Mesendoderm (in vitro differentiated cells): ENCODE measurements at regions not wholly inside any gene's neighbourhood (a gene's known extent, or its start where the extent isn't known, plus 50 kb on each side); places are given as distances from the start of the nearest gene placed in this dataset.
"Not testable (repeated sequence)": the region's sequence is repeated elsewhere in the genome, so short reads cannot be mapped to it uniquely, and the experiment has no call there.

Source experiments
- DNase-seq: peaks from one replicate; pipeline ENCODE4 v3.0.0; 2013
- H2AK5ac ChIP-seq: 2 replicates; pipeline ENCODE4 v1.6.1; 2013; ENCODE audit warnings: low read length, inconsistent platforms
- H2BK120ac ChIP-seq: 2 replicates; pipeline ENCODE4 v1.6.1; 2013; ENCODE audit warnings: low read depth, mild to moderate bottlenecking, low read length, moderate library complexity, mixed read lengths
- H2BK15ac ChIP-seq: replicated peaks from 2 replicates; pipeline ENCODE4 v1.6.1; 2013; ENCODE audit warnings: low read depth, mild to moderate bottlenecking, moderate library complexity
- H2BK5ac ChIP-seq: 2 replicates; pipeline ENCODE4 v1.6.1; 2013; ENCODE audit warnings: low read length, inconsistent platforms
- H3K18ac ChIP-seq: 2 replicates; pipeline ENCODE4 v1.6.1; 2013; ENCODE audit warnings: mild to moderate bottlenecking, low read length, mixed read lengths
- H3K23ac ChIP-seq: one replicate; pipeline ENCODE4 v1.6.1; 2013; ENCODE audit warnings: low read length
- H3K27ac ChIP-seq: 2 replicates; pipeline ENCODE4 v1.5.1; 2013; ENCODE audit warnings: low read depth, mild to moderate bottlenecking, inconsistent platforms, low read length, moderate library complexity
- H3K27me3 ChIP-seq: 2 replicates; pipeline ENCODE4 v1.6.1; 2013; ENCODE audit warnings: low read length, control low read depth, mild to moderate bottlenecking, inconsistent platforms; ENCODE audit not compliant: insufficient read depth, poor library complexity
- H3K36me3 ChIP-seq: 2 replicates; pipeline ENCODE4 v1.6.1; 2013; ENCODE audit warnings: low read length, inconsistent platforms; ENCODE audit not compliant: control insufficient read depth, insufficient read depth
- H3K4ac ChIP-seq: one replicate; pipeline ENCODE4 v1.6.1; 2013; ENCODE audit warnings: low read depth, mild to moderate bottlenecking, low read length, moderate library complexity
- H3K4me1 ChIP-seq: 2 replicates; pipeline ENCODE4 v1.6.1; 2013; ENCODE audit warnings: low read depth, low read length, inconsistent platforms; ENCODE audit not compliant: control insufficient read depth
- H3K4me2 ChIP-seq: 2 replicates; pipeline ENCODE4 v1.6.1; 2013; ENCODE audit warnings: low read length
- H3K4me3 ChIP-seq: 2 replicates; pipeline ENCODE4 v1.5.1; 2013; ENCODE audit warnings: mild to moderate bottlenecking, low read length
- H3K56ac ChIP-seq: one replicate; pipeline ENCODE4 v1.6.1; 2013; ENCODE audit warnings: low read length
- H3K79me1 ChIP-seq: 2 replicates; pipeline ENCODE4 v1.6.1; 2013; ENCODE audit warnings: low read length, inconsistent platforms
- H3K79me2 ChIP-seq: 2 replicates; pipeline ENCODE4 v1.6.1; 2013; ENCODE audit warnings: mild to moderate bottlenecking, low read length; ENCODE audit not compliant: control insufficient read depth, insufficient read depth
- H3K9ac ChIP-seq: 2 replicates; pipeline ENCODE4 v1.6.1; 2013; ENCODE audit warnings: low read length, inconsistent platforms
- H4K5ac ChIP-seq: one replicate; pipeline ENCODE4 v1.6.1; 2013; ENCODE audit warnings: low read length
- H4K8ac ChIP-seq: one replicate; pipeline ENCODE4 v1.6.1; 2013; ENCODE audit warnings: low read depth, mild to moderate bottlenecking, control low read depth, low read length, moderate library complexity
- WGBS: extraction: QIAGEN DNeasy Blood & Tissue Kit; methylation state at CpG from one replicate; pipeline ENCODE4 v1.1.7; 2013; ENCODE audit warnings: low lambda C conversion rate, missing lambda C conversion rate; ENCODE audit not compliant: insufficient coverage; ENCODE audit errors: extremely low coverage; 5-methylcytosine and 5-hydroxymethylcytosine counted together

DNA sequence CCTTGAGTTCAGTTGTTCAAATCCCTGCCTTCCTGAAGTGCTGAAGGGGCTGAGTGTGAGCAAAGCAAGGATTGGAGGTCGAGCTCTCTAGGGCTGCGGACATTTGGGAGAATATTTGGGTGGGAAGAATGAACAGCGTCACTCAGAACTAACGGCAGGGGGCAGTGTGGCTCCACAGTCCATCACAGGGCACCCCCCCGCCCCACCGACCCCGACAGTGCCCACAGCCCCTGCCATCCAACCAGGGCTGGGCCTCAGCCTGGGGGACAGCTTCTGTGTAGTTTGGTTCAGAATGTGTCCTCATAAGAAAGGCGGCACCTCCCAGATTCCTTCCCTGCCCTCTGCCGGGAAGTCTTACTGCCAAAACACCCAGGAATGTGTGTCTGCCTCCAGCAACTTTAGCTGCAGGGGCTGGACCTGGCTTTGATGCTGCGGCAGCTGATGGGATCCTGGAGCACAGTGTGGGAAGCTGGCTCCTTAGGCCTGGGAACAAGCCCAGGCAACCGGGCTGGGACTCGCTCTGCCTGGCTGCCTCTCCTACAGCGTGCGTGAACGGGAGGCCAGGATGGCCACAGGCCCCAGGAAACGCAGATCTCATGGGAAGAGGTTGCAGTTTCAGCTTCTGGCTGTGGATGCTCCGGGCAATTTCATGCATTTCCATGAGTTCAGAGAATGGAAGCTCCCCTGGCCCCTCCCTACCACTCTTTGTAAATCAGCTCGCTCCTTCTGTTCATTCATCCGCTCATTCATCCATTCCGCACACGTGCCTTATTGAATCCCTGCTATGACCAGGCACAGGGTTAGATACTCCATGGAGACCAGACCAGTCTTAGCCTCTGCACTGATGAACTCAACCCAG lies 104.9 kb upstream of the TMPRSS2 start:
- Histone ChIP-seq H3K18ac (no peak overlapping the region), H2BK120ac (no peak overlapping the region), H3K79me1 (no peaks in the 10 kb centered on the region), H3K23ac (no peak overlapping the region), H3K56ac (peak overlapping the region; percentile 62), H3K4me3 (no peak overlapping the region), H3K36me3 (no peaks in the 10 kb centered on the region), H2BK15ac (no peak overlapping the region), H2AK5ac (peak overlapping the region; percentile 47), H3K4me1 (peaks cover 5% of the 10 kb centered on the region), H4K5ac (no peak overlapping the region), H3K79me2 (no peaks in the 10 kb centered on the region), H3K9ac (peak overlapping the region; percentile 26), H4K8ac (no peak overlapping the region), H3K4me2 (no peak overlapping the region), H3K27ac (no peak overlapping the region), H2BK5ac (no peak overlapping the region), H3K4ac (no peak overlapping the region), H3K27me3 (no peaks in the 10 kb centered on the region)
- no CpG with 5 or more reads among the region's 21 CpGs for WGBS
- peak; percentile 82 for DNase-seq

DNA sequence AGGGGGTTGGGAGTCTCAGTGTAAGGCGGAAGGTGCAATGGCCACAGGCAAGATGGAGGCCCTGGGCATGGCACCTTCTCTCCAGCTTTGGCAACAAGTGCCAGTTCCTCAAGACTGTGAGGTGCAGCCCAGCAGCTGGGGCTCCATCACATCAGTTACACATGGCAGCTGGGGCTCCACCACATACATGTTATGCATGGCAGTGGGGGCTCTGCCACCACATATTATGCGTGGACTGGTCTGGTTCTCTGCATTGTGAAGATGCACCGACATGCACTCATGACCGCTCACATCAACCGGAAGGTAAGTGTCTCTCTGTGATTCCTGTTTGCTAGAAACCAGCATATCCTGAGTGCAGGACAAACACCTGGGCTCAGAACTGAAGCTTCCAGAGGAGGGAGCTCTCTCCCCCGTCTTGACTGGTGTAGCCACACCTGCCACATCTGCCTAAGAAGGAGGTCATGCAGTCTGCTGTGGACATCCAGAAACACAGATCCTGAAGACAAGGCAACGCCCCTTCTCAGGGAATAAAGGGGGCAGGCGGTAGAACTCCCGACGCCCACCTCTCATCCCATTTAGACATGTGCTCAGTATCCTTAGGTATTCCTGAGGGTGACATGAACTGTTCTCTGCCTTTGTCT lies 104.1 kb upstream of the TMPRSS2 start:
- Histone ChIP-seq H3K27me3 (no peaks in the 10 kb centered on the region), H3K18ac (no peak overlapping the region), H2BK120ac (no peak overlapping the region), H4K5ac (no peak overlapping the region), H3K9ac (no peak overlapping the region), H2BK15ac (no peak overlapping the region), H3K36me3 (no peaks in the 10 kb centered on the region), H3K23ac (no peak overlapping the region), H3K4me2 (no peak overlapping the region), H3K79me2 (no peaks in the 10 kb centered on the region), H2BK5ac (no peak overlapping the region), H3K27ac (no peak overlapping the region), H4K8ac (no peak overlapping the region), H3K56ac (no peak overlapping the region), H3K4ac (no peak overlapping the region), H2AK5ac (no peak overlapping the region), H3K4me1 (peaks cover 5% of the 10 kb centered on the region), H3K4me3 (no peak overlapping the region), H3K79me1 (no peaks in the 10 kb centered on the region)
- peak; percentile 76 for DNase-seq
- no CpG with 5 or more reads among the region's 10 CpGs for WGBS

DNA sequence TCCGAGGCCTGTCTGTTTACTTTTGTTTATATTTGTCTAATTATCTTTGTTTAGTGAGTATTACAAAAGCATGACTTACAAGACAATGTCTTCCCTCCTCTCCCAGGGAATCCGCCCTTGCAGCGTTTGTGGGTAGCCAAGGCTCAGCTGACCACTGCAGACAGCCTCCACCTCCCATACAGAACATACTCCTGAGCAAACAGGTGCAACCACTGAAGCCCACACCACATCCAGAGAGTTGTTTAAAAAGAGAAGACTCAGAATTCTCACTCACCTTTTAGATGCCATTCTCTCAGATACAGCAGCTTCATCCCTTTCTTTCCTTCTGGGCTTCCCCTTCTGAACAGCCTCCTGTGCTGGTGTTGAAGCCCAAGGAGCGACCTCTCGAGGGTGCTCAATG lies 103.5 kb upstream of the TMPRSS2 start:
- H3K36me3 ChIP-seq = no peaks in the 10 kb centered on the region
- no peak overlapping the region for H4K8ac ChIP-seq
- H2AK5ac ChIP-seq = no peak overlapping the region
- no peak overlapping the region for H2BK15ac ChIP-seq
- no peak overlapping the region for H3K4me3 ChIP-seq
- H3K27me3 ChIP-seq = no peaks in the 10 kb centered on the region
- no peak for DNase-seq
- H4K5ac ChIP-seq = no peak overlapping the region
- H3K27ac ChIP-seq = no peak overlapping the region
- no peak overlapping the region for H3K9ac ChIP-seq
- no peaks in the 10 kb centered on the region for H3K79me2 ChIP-seq
- no peaks in the 10 kb centered on the region for H3K79me1 ChIP-seq
- peaks cover 5% of the 10 kb centered on the region for H3K4me1 ChIP-seq
- no peak overlapping the region for H3K23ac ChIP-seq
- H3K4me2 ChIP-seq = no peak overlapping the region
- no CpG with 5 or more reads among the region's 5 CpGs for WGBS
- H3K56ac ChIP-seq = no peak overlapping the region
- H3K4ac ChIP-seq = no peak overlapping the region
- H2BK5ac ChIP-seq = no peak overlapping the region
- H3K18ac ChIP-seq = no peak overlapping the region
- H2BK120ac ChIP-seq = no peak overlapping the region

DNA sequence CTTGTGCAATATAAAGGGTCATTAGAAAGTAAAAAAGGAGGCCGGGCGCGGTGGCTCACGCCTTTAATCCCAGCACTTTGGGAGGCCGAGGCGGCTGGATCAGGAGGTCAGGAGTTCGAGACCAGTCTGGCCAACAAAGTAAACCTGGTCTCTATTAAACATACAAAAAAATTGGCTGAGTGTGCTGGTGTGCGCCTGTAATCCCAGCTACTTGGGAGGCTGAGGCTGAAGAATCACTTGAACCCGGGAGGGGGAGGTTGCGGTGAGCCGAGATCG lies 102.8 kb upstream of the TMPRSS2 start:
- not testable (repeated sequence) for H3K56ac ChIP-seq, H3K9ac ChIP-seq, H2AK5ac ChIP-seq, H3K18ac ChIP-seq, H3K27ac ChIP-seq, H3K4ac ChIP-seq, H3K27me3 ChIP-seq, H3K4me2 ChIP-seq, H3K36me3 ChIP-seq, H4K5ac ChIP-seq, H2BK120ac ChIP-seq, H3K23ac ChIP-seq, DNase-seq, H3K79me1 ChIP-seq, H3K4me1 ChIP-seq, H2BK5ac ChIP-seq, H3K79me2 ChIP-seq, H2BK15ac ChIP-seq, H3K4me3 ChIP-seq, H4K8ac ChIP-seq
- WGBS = no CpG with 5 or more reads among the region's 12 CpGs

DNA sequence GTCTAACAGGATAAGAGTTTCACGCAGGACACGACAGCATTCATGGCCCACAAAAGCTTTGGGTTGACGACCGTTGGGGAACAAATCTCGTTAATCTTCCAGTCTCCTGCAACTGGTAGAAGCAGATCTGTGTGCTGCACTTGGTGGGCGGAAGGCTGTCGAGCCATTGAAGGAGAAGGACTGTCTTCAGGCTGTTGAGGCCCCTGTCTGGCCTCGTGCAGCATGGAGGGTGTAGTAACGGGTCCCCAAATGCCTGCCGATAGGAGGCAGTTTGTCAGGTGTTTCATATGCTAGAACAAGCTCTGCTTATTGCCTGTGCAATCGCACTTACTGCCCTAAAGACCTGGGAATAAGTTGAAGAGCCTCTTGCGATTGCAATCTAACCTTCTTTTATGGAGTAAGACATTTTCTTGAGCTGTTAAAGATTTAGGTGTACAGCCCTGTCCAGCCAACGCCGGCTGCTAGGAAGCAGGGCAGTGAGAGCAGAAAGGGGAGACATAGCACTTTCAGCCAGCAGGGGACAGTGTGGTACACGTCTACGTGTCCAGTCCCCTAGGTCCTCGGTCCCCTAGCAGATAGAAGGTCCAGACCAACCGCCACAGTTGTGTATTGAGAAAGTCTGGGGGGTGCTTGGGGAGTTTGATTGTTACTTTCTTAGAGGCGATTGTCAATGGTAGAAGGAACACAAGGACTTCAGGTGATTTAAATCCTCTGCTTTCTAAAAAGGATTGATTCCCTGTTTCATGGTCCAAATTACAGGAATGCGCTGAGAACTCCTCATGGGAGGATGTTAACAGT lies 102.3 kb upstream of the TMPRSS2 start:
- Histone ChIP-seq H2BK15ac (no peak overlapping the region), H2BK120ac (no peak overlapping the region), H3K56ac (no peak overlapping the region), H3K23ac (no peak overlapping the region), H3K27ac (no peak overlapping the region), H2BK5ac (no peak overlapping the region), H3K79me1 (no peaks in the 10 kb centered on the region), H3K4ac (no peak overlapping the region), H2AK5ac (no peak overlapping the region), H4K5ac (no peak overlapping the region), H3K36me3 (no peaks in the 10 kb centered on the region), H3K79me2 (no peaks in the 10 kb centered on the region), H4K8ac (no peak overlapping the region), H3K18ac (no peak overlapping the region), H3K9ac (no peak overlapping the region), H3K4me2 (no peak overlapping the region), H3K27me3 (no peaks in the 10 kb centered on the region), H3K4me1 (peaks cover 5% of the 10 kb centered on the region), H3K4me3 (no peak overlapping the region)
- peak; percentile 90 for DNase-seq
- no CpG with 5 or more reads among the region's 20 CpGs for WGBS
